ENCODE measurements at regions not wholly inside any gene's neighbourhood (a gene's known extent, or its start where the extent isn't known, plus 50 kb on each side); places are given as distances from the start of the nearest gene placed in this dataset.

- in situ Hi-C loops (cut with HindIII; ENCODE audit: low sequenced_read_pairs): no loop called here
Observed at GRCh38 chr4:81990211-81990610, 383.6 kb downstream of the HNRNPD start.

GRCh38 chr4:81989202-81989601 is 384.6 kb downstream of the HNRNPD start:
- in situ Hi-C loops (cut with HindIII; ENCODE audit: low sequenced_read_pairs): no loop called here
- no peak for DNase-seq (ENCODE audit: low read depth)
- no peak for TF ChIP-seq CTCF (IDR thresholded peaks at IDR 0.05; ENCODE audit: low read depth, low read length, missing control alignments)
- no peak overlapping the region for H3K4me3 ChIP-seq (ENCODE audit: low read depth, low read length)

More at GRCh38 chr4:81990211-81990610, 383.6 kb downstream of the HNRNPD start:
- no peak overlapping the region for H3K4me3 ChIP-seq (ENCODE audit: low read depth, low read length)
- DNase-seq (ENCODE audit: low read depth): no peak
- TF ChIP-seq CTCF (IDR thresholded peaks at IDR 0.05; ENCODE audit: low read depth, low read length, missing control alignments): no peak

GRCh38 chr4:81988178-81988577 is 385.6 kb downstream of the HNRNPD start:
- no peak overlapping the region for H3K4me3 ChIP-seq (ENCODE audit: low read depth, low read length)
- DNase-seq (ENCODE audit: low read depth): no peak
- no peak for TF ChIP-seq CTCF (IDR thresholded peaks at IDR 0.05; ENCODE audit: low read depth, low read length, missing control alignments)
- in situ Hi-C loops (cut with HindIII; ENCODE audit: low sequenced_read_pairs): no loop called here

- TF ChIP-seq CTCF (IDR thresholded peaks at IDR 0.05; ENCODE audit: low read depth, low read length, missing control alignments): no peak
- no peak overlapping the region for H3K4me3 ChIP-seq (ENCODE audit: low read depth, low read length)
- in situ Hi-C loops (cut with HindIII; ENCODE audit: low sequenced_read_pairs): no loop called here
- no peak for DNase-seq (ENCODE audit: low read depth)
Observed at GRCh38 chr4:81984746-81985145, 389.0 kb downstream of the HNRNPD start.

- TF ChIP-seq CTCF (IDR thresholded peaks at IDR 0.05; ENCODE audit: low read depth, low read length, missing control alignments): no peak
- no peak overlapping the region for H3K4me3 ChIP-seq (ENCODE audit: low read depth, low read length)
- DNase-seq (ENCODE audit: low read depth): no peak
- in situ Hi-C loops (cut with HindIII; ENCODE audit: low sequenced_read_pairs): no loop called here
Observed at GRCh38 chr4:81982846-81983540, 390.8 kb downstream of the HNRNPD start.

GRCh38 chr4:81981218-81981617 is 392.6 kb downstream of the HNRNPD start:
- in situ Hi-C loops (cut with HindIII; ENCODE audit: low sequenced_read_pairs): no loop called here
- no peak for TF ChIP-seq CTCF (IDR thresholded peaks at IDR 0.05; ENCODE audit: low read depth, low read length, missing control alignments)
- no peak overlapping the region for H3K4me3 ChIP-seq (ENCODE audit: low read depth, low read length)
- no peak for DNase-seq (ENCODE audit: low read depth)
